ENCODE measurements at regions not wholly inside any gene's neighbourhood (a gene's known extent, or its start where the extent isn't known, plus 50 kb on each side); places are given as distances from the start of the nearest gene placed in this dataset.

- TF ChIP-seq CTCF (IDR thresholded peaks at IDR 0.05) (no peak), POLR2A (IDR thresholded peaks at IDR 0.05) (no peak)
Observed at GRCh38 chr2:175468431-175469098, 287.1 kb upstream of the ATP5MC3 start.
